Glutamatergic neuron (in vitro differentiated cells): ENCODE measurements at regions not wholly inside any gene's neighbourhood (a gene's known extent, or its start where the extent isn't known, plus 50 kb on each side); places are given as distances from the start of the nearest gene placed in this dataset.

Experiments used
- DNase-seq: peaks from one replicate; pipeline ENCODE4 v3.0.0; 2022
- H3K27ac Mint-ChIP-seq: one replicate; pipeline ENCODE4 v1.8.0; 2020; ENCODE audit warnings: mild to moderate bottlenecking, mixed read lengths, inconsistent platforms; ENCODE audit not compliant: unreplicated experiment
- H3K27me3 Mint-ChIP-seq: one replicate; pipeline ENCODE4 v1.8.0; 2020; ENCODE audit warnings: mild to moderate bottlenecking, moderate library complexity, mixed read lengths, inconsistent platforms; ENCODE audit not compliant: unreplicated experiment
- H3K36me3 Mint-ChIP-seq: one replicate; pipeline ENCODE4 v1.8.0; 2020; ENCODE audit warnings: mild to moderate bottlenecking, mixed read lengths, inconsistent platforms; ENCODE audit not compliant: unreplicated experiment
- H3K4me1 Mint-ChIP-seq: one replicate; pipeline ENCODE4 v1.8.0; 2020; ENCODE audit warnings: mild to moderate bottlenecking, low read depth, mixed read lengths, inconsistent platforms; ENCODE audit not compliant: unreplicated experiment
- H3K4me3 Mint-ChIP-seq: one replicate; pipeline ENCODE4 v1.8.0; 2020; ENCODE audit warnings: mild to moderate bottlenecking, mixed read lengths, inconsistent platforms; ENCODE audit not compliant: unreplicated experiment
- H3K9me3 Mint-ChIP-seq: one replicate; pipeline ENCODE4 v1.8.0; 2020; ENCODE audit warnings: mild to moderate bottlenecking, moderate library complexity, mixed read lengths, inconsistent platforms; ENCODE audit not compliant: unreplicated experiment
- CTCF ChIP-seq: fragments of 200-600 bp; sonication (generic); IDR thresholded peaks from one replicate; pipeline ENCODE4 v1.5.0; 2021; ENCODE audit not compliant: partially characterized antibody, unreplicated experiment

GRCh38 chr17:77852731-77853130, 105.8 kb upstream of the TNRC6C start:
- Mint-ChIP-seq H3K4me1 (no peaks in the 10 kb centered on the region), H3K4me3 (no peak overlapping the region), H3K27ac (no peak overlapping the region), H3K9me3 (no peaks in the 10 kb centered on the region), H3K27me3 (peaks cover 4% of the 10 kb centered on the region), H3K36me3 (no peaks in the 10 kb centered on the region)
- DNase-seq, result no peak
- no peak for TF ChIP-seq CTCF

- H3K4me3 Mint-ChIP-seq, result no peak overlapping the region
- H3K4me1 Mint-ChIP-seq, result peaks cover 2% of the 10 kb centered on the region
- no peak overlapping the region for H3K27ac Mint-ChIP-seq
- TF ChIP-seq CTCF, result no peak
- H3K27me3 Mint-ChIP-seq, result peaks cover 4% of the 10 kb centered on the region
- peaks cover 1% of the 10 kb centered on the region for H3K9me3 Mint-ChIP-seq
- H3K36me3 Mint-ChIP-seq, result no peaks in the 10 kb centered on the region
- DNase-seq, result no peak
Measured at GRCh38 chr17:77853191-77853977, 105.1 kb upstream of the TNRC6C start.

- Mint-ChIP-seq H3K9me3 (peaks cover 1% of the 10 kb centered on the region), H3K36me3 (no peaks in the 10 kb centered on the region), H3K27me3 (peaks cover 4% of the 10 kb centered on the region), H3K4me1 (peaks cover 8% of the 10 kb centered on the region), H3K4me3 (no peak overlapping the region), H3K27ac (no peak overlapping the region)
- DNase-seq, result no peak
- no peak for TF ChIP-seq CTCF
Measured at GRCh38 chr17:77854083-77854758, 104.3 kb upstream of the TNRC6C start.

- H3K36me3 Mint-ChIP-seq, result no peaks in the 10 kb centered on the region
- peaks cover 4% of the 10 kb centered on the region for H3K27me3 Mint-ChIP-seq
- no peak overlapping the region for H3K4me3 Mint-ChIP-seq
- no peak for DNase-seq
- no peak for TF ChIP-seq CTCF
- no peak overlapping the region for H3K27ac Mint-ChIP-seq
- H3K9me3 Mint-ChIP-seq, result peaks cover 1% of the 10 kb centered on the region
- H3K4me1 Mint-ChIP-seq, result peaks cover 14% of the 10 kb centered on the region
Measured at GRCh38 chr17:77854759-77855745, 103.5 kb upstream of the TNRC6C start.
